NCI-H82 treated with DMSO at 0.1 percent for 48 hours (cell line): ENCODE measurements at regions not wholly inside any gene's neighbourhood (a gene's known extent, or its start where the extent isn't known, plus 50 kb on each side); places are given as distances from the start of the nearest gene placed in this dataset.
A peak's percentile ranks its signal among the peaks of the same experiment; 100 is the strongest.
"Not testable (repeated sequence)": the region's sequence is repeated elsewhere in the genome, so short reads cannot be mapped to it uniquely, and the experiment has no call there.

Source experiments
- DNase-seq: peaks from one replicate; lab custom pipeline; 2025; ENCODE audit not compliant: unreplicated experiment; lab: John Stamatoyannopoulos, UW

- DNase-seq: peak; percentile 58
Measured at GRCh38 chr6:121593011-121593641, 157.7 kb downstream of the GJA1 start.

GRCh38 chr6:121594053-121594452 is 158.6 kb downstream of the GJA1 start:
- no peak for DNase-seq

GRCh38 chr6:121595646-121596045 is 160.2 kb downstream of the GJA1 start:
- DNase-seq: no peak

- DNase-seq: no peak
Measured at GRCh38 chr6:121596441-121596840, 161.0 kb downstream of the GJA1 start.

- DNase-seq: no peak
Measured at GRCh38 chr6:121597654-121598053, 162.2 kb downstream of the GJA1 start.

- DNase-seq: not testable (repeated sequence)
Measured at GRCh38 chr6:121599331-121599730, 163.9 kb downstream of the GJA1 start.

- no peak for DNase-seq
Measured at GRCh38 chr6:121600389-121601168, 165.1 kb downstream of the GJA1 start.

GRCh38 chr6:121603486-121603885 is 168.0 kb downstream of the GJA1 start:
- no peak for DNase-seq

GRCh38 chr6:121607721-121608120 is 172.3 kb downstream of the GJA1 start:
- no peak for DNase-seq

GRCh38 chr6:121608270-121608669 is 172.8 kb downstream of the GJA1 start:
- no peak for DNase-seq

- no peak for DNase-seq
Measured at GRCh38 chr6:121609281-121609680, 173.8 kb downstream of the GJA1 start.

- no peak for DNase-seq
Measured at GRCh38 chr6:121612927-121613326, 177.5 kb downstream of the GJA1 start.

GRCh38 chr6:121614115-121614514 is 178.7 kb downstream of the GJA1 start:
- no peak for DNase-seq

- DNase-seq: no peak
Measured at GRCh38 chr6:121615493-121615892, 180.0 kb downstream of the GJA1 start.

GRCh38 chr6:121616406-121616805 is 181.0 kb downstream of the GJA1 start:
- DNase-seq: no peak

GRCh38 chr6:121617388-121617787 is 181.9 kb downstream of the GJA1 start:
- DNase-seq: no peak

- DNase-seq: no peak
Measured at GRCh38 chr6:121619013-121619412, 183.6 kb downstream of the GJA1 start.

- no peak for DNase-seq
Measured at GRCh38 chr6:121619987-121620740, 184.7 kb downstream of the GJA1 start.

- no peak for DNase-seq
Measured at GRCh38 chr6:121627761-121628160, 192.3 kb downstream of the GJA1 start.

GRCh38 chr6:121630716-121631115 is 195.3 kb downstream of the GJA1 start:
- DNase-seq: no peak

GRCh38 chr6:121631752-121632151 is 196.3 kb downstream of the GJA1 start:
- DNase-seq: not testable (repeated sequence)

GRCh38 chr6:121633309-121633708 is 197.9 kb downstream of the GJA1 start:
- no peak for DNase-seq
